Neural crest cell (in vitro differentiated cells): ENCODE measurements at regions not wholly inside any gene's neighbourhood (a gene's known extent, or its start where the extent isn't known, plus 50 kb on each side); places are given as distances from the start of the nearest gene placed in this dataset.

Source experiments
- DNase-seq: peaks from one replicate; pipeline ENCODE4 v3.0.0; 2021; ENCODE audit warnings: low read depth, mixed read lengths, low spot score
- H3K27ac Mint-ChIP-seq: one replicate; pipeline ENCODE4 v1.8.0; 2021; ENCODE audit warnings: mild to moderate bottlenecking, mixed read lengths; ENCODE audit not compliant: unreplicated experiment
- H3K27me3 Mint-ChIP-seq: 2 replicates; pipeline ENCODE4 v1.8.0; 2021; ENCODE audit warnings: low read depth, mild to moderate bottlenecking, mixed read lengths
- H3K36me3 Mint-ChIP-seq: 2 replicates; pipeline ENCODE4 v1.8.0; 2021; ENCODE audit warnings: low read depth, mild to moderate bottlenecking, mixed read lengths
- H3K4me1 Mint-ChIP-seq: 2 replicates; pipeline ENCODE4 v1.8.0; 2021; ENCODE audit warnings: mixed read lengths
- H3K4me3 Mint-ChIP-seq: one replicate; pipeline ENCODE4 v1.8.0; 2021; ENCODE audit warnings: mild to moderate bottlenecking, mixed read lengths
- H3K9me3 Mint-ChIP-seq: 2 replicates; pipeline ENCODE4 v1.8.0; 2021; ENCODE audit warnings: mixed read lengths
- CTCF ChIP-seq: fragments of 200-600 bp; sonication (generic); conservative IDR thresholded peaks from 2 replicates; pipeline ENCODE4 v1.5.0; 2021; ENCODE audit warnings: antibody characterized with exemption, mild to moderate bottlenecking

GRCh38 chr16:35690413-35690812 is 2231.0 kb downstream of the TP53TG3F start:
- Mint-ChIP-seq H3K36me3 (peaks cover 10% of the 10 kb centered on the region), H3K4me3 (no peak overlapping the region), H3K4me1 (no peaks in the 10 kb centered on the region), H3K27ac (no peak overlapping the region), H3K27me3 (no peaks in the 10 kb centered on the region), H3K9me3 (peaks cover 29% of the 10 kb centered on the region)
- DNase-seq = no peak
- TF ChIP-seq CTCF = no peak

GRCh38 chr16:35691057-35691456 is 2231.6 kb downstream of the TP53TG3F start:
- TF ChIP-seq CTCF = no peak
- H3K9me3 Mint-ChIP-seq = peaks cover 25% of the 10 kb centered on the region
- peaks cover 7% of the 10 kb centered on the region for H3K36me3 Mint-ChIP-seq
- H3K27ac Mint-ChIP-seq = no peak overlapping the region
- no peak overlapping the region for H3K4me3 Mint-ChIP-seq
- DNase-seq = no peak
- no peaks in the 10 kb centered on the region for H3K27me3 Mint-ChIP-seq
- H3K4me1 Mint-ChIP-seq = no peaks in the 10 kb centered on the region

DNA sequence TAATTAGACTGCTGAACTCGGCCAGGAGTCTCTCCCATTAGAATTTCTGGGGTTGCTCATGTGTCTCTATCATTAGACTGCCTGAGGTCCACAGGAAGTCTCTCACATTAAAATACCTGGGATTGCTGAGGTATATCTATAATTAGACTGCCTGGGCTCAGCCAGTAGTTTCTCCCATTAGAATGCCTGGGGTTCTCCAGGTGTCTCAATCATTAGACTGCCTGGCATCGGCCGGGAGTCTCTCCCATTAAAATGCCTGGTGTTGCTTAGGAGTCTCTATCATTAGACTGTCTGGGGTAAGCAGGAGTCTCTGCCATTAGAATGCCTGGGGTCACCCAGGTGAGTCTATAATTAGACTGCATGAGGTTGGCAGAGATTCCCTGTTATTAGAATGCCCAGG is 2233.4 kb downstream of the TP53TG3F start:
- DNase-seq = no peak
- peaks cover 17% of the 10 kb centered on the region for H3K9me3 Mint-ChIP-seq
- no peak for TF ChIP-seq CTCF
- H3K36me3 Mint-ChIP-seq = peaks cover 5% of the 10 kb centered on the region
- H3K27ac Mint-ChIP-seq = no peak overlapping the region
- H3K4me3 Mint-ChIP-seq = no peak overlapping the region
- H3K27me3 Mint-ChIP-seq = no peaks in the 10 kb centered on the region
- H3K4me1 Mint-ChIP-seq = no peaks in the 10 kb centered on the region

- no peak overlapping the region for H3K4me3 Mint-ChIP-seq
- peaks cover 5% of the 10 kb centered on the region for H3K9me3 Mint-ChIP-seq
- no peaks in the 10 kb centered on the region for H3K4me1 Mint-ChIP-seq
- H3K36me3 Mint-ChIP-seq = peaks cover 2% of the 10 kb centered on the region
- TF ChIP-seq CTCF = no peak
- H3K27me3 Mint-ChIP-seq = no peaks in the 10 kb centered on the region
- no peak for DNase-seq
- no peak overlapping the region for H3K27ac Mint-ChIP-seq
These were observed 2247.5 kb downstream of the TP53TG3F start for GRCh38 chr16:35706901-35707300.

DNA sequence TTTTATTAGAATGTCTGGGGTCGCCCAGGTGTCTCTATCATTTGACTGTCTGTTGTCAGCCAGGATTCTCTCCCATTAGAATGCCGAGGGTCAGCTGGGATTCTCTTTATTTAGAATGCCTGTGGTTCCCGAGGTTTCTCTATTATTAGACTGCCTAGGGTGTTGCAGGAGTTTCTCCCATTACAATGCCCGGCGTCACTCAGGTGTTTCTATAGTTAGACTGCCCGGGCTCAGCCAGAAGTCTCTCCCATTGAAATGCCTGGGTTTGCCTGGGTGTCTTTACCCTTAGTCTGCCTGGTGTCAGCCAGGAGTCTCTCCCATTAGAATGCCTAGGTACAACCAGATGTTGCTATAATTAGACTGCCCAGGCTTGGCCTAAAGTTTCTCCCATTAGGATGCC is 2252.0 kb downstream of the TP53TG3F start:
- H3K36me3 Mint-ChIP-seq = peaks cover 3% of the 10 kb centered on the region
- H3K27me3 Mint-ChIP-seq = no peaks in the 10 kb centered on the region
- TF ChIP-seq CTCF = no peak
- H3K4me3 Mint-ChIP-seq = no peak overlapping the region
- H3K27ac Mint-ChIP-seq = no peak overlapping the region
- no peaks in the 10 kb centered on the region for H3K4me1 Mint-ChIP-seq
- peaks cover 16% of the 10 kb centered on the region for H3K9me3 Mint-ChIP-seq
- DNase-seq = no peak

- Mint-ChIP-seq H3K36me3 (peaks cover 3% of the 10 kb centered on the region), H3K4me3 (no peak overlapping the region), H3K4me1 (no peaks in the 10 kb centered on the region), H3K27me3 (no peaks in the 10 kb centered on the region), H3K27ac (no peak overlapping the region), H3K9me3 (peaks cover 19% of the 10 kb centered on the region)
- DNase-seq = no peak
- TF ChIP-seq CTCF = no peak
These were observed 2252.5 kb downstream of the TP53TG3F start for GRCh38 chr16:35711958-35712357.
